DND-41 (cell line): ENCODE measurements at regions not wholly inside any gene's neighbourhood (a gene's known extent, or its start where the extent isn't known, plus 50 kb on each side); places are given as distances from the start of the nearest gene placed in this dataset.

Experiments
- EZH2 ChIP-seq: IDR thresholded peaks from 3 replicates; pipeline ENCODE4 v1.6.1; 2012; ENCODE audit warnings: borderline replicate concordance, low read depth, mild to moderate bottlenecking, moderate library complexity, low read length, inconsistent platforms; ENCODE audit not compliant: severe bottlenecking
- TF ChIP-seq, protein P1 (sequence below): IDR thresholded peaks from 2 replicates; pipeline ENCODE4 v1.5.1; 2012; ENCODE audit warnings: borderline replicate concordance, low read length, moderate library complexity, mild to moderate bottlenecking; ENCODE audit not compliant: poor library complexity, severe bottlenecking; ENCODE audit errors: extremely low read depth

DNA sequence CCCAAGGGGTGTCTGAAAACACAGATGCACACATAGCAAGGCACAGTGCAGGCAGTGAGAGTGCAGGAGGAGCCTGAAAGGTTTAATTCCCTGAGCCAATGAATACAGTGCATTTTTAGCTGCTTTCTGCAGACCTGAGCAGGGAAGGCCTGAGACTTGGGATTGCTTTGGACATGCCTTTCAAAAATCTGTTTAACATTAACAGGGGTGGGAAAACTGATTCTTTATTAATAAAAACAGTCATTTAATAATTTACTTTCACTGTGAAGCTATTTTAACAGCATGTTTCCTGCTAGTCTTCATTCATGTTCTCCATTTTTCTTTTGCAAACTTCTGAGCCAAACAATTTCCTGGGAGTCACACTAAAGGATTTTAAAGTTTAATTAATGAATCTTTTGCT, 488.1 kb downstream of the SMARCA1 start:
- TF ChIP-seq, protein P1, sequence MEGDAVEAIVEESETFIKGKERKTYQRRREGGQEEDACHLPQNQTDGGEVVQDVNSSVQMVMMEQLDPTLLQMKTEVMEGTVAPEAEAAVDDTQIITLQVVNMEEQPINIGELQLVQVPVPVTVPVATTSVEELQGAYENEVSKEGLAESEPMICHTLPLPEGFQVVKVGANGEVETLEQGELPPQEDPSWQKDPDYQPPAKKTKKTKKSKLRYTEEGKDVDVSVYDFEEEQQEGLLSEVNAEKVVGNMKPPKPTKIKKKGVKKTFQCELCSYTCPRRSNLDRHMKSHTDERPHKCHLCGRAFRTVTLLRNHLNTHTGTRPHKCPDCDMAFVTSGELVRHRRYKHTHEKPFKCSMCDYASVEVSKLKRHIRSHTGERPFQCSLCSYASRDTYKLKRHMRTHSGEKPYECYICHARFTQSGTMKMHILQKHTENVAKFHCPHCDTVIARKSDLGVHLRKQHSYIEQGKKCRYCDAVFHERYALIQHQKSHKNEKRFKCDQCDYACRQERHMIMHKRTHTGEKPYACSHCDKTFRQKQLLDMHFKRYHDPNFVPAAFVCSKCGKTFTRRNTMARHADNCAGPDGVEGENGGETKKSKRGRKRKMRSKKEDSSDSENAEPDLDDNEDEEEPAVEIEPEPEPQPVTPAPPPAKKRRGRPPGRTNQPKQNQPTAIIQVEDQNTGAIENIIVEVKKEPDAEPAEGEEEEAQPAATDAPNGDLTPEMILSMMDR = no peak
- no peak for TF ChIP-seq EZH2
